Astrocyte of the cerebellum (primary cell): ENCODE measurements at regions not wholly inside any gene's neighbourhood (a gene's known extent, or its start where the extent isn't known, plus 50 kb on each side); places are given as distances from the start of the nearest gene placed in this dataset.
A peak's percentile ranks its signal among the peaks of the same experiment; 100 is the strongest.
"Not testable (repeated sequence)": the region's sequence is repeated elsewhere in the genome, so short reads cannot be mapped to it uniquely, and the experiment has no call there.

Experiments
- DNase-seq: peaks from one replicate; pipeline ENCODE4 v3.0.0-alpha.2; 2011; ENCODE audit warnings: low read depth
- H3K4me3 ChIP-seq: 2 replicates; pipeline ENCODE4 v1.5.1; 2011; ENCODE audit warnings: mild to moderate bottlenecking, low read depth, low read length, moderate library complexity
- in situ Hi-C: cut with HindIII; loops from 2 replicates; pipeline ENCODE4 v1.10.0; 2017; ENCODE audit warnings: low sequenced_read_pairs
- TF ChIP-seq, protein P1 (sequence below): IDR thresholded peaks from 2 replicates; pipeline ENCODE4 v1.5.1; 2012; ENCODE audit warnings: low read length, low read depth, moderate library complexity, mild to moderate bottlenecking; ENCODE audit errors: missing control alignments

DNA sequence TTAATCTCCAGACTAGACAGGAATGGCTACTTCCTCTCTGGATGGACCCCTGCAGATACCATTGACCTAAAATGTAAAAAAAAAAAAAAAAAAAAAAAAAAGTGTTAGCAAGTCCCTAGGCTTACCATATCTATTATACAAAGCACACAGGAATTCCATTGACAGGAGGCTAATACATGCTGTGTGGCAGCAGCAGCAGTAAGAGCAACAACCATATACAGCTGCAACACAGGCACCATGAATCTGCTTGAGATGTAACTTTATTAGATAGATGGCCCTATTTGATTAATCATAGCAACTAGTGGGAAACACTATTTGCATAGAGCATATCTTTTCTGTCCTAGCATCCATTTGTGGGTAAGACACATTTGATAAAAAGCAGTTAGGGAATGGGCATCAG is 1447.1 kb downstream of the FAM181B start:
- in situ Hi-C loops, result no loop called here

GRCh38 chr11:81280228-81280627 is 1453.4 kb downstream of the FAM181B start:
- DNase-seq, H3K4me3 ChIP-seq, in situ Hi-C loops: not testable (repeated sequence)

More for the DNA sequence above, 1447.1 kb downstream of the FAM181B start:
- no peak for DNase-seq
- TF ChIP-seq, protein P1, sequence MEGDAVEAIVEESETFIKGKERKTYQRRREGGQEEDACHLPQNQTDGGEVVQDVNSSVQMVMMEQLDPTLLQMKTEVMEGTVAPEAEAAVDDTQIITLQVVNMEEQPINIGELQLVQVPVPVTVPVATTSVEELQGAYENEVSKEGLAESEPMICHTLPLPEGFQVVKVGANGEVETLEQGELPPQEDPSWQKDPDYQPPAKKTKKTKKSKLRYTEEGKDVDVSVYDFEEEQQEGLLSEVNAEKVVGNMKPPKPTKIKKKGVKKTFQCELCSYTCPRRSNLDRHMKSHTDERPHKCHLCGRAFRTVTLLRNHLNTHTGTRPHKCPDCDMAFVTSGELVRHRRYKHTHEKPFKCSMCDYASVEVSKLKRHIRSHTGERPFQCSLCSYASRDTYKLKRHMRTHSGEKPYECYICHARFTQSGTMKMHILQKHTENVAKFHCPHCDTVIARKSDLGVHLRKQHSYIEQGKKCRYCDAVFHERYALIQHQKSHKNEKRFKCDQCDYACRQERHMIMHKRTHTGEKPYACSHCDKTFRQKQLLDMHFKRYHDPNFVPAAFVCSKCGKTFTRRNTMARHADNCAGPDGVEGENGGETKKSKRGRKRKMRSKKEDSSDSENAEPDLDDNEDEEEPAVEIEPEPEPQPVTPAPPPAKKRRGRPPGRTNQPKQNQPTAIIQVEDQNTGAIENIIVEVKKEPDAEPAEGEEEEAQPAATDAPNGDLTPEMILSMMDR, result no peak
- H3K4me3 ChIP-seq, result no peak overlapping the region

DNA sequence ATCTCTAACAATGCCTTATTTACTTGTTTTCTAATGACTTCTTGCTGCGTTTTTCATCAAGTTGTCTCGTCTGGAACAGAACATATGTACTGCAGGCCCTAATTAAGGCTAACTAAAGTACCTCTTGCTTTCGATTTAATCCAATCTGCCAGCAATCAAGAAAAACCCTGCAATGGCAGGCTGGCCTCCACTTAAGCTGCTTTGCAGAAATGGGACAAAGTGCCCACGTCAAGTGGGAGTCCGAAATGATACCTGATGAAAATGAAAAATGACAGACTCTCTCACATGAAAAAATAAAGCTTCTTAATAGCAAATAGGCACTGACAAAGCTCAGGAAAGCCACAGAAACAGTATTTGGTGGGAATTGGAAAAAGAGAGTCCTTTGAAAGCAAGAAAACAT is 1454.7 kb downstream of the FAM181B start:
- DNase-seq, result no peak

DNA sequence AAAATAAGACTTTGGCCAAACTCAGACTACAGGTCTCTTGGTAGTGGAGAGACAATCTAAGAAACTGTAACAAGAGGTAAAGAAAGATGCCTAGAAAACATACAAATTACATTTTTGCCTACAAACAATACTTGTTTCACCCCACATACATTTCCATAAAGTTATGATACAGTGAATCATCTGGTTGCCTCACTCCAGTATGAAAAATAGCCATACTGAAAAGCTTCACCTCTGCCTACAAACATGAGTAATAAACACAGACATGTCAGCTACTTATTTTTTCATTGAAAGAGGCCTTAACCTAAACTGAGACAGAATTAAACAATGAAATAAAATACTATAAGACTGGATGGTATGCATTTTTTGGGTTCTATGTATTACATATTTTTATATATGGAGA is 1463.0 kb downstream of the FAM181B start:
- in situ Hi-C loops, result no loop called here
- no peak overlapping the region for H3K4me3 ChIP-seq
- DNase-seq, result no peak
- TF ChIP-seq, protein P1, result no peak

More for the DNA sequence above, 1454.7 kb downstream of the FAM181B start:
- in situ Hi-C loops, result no loop called here
- TF ChIP-seq, protein P1, result no peak
- H3K4me3 ChIP-seq, result no peak overlapping the region

DNA sequence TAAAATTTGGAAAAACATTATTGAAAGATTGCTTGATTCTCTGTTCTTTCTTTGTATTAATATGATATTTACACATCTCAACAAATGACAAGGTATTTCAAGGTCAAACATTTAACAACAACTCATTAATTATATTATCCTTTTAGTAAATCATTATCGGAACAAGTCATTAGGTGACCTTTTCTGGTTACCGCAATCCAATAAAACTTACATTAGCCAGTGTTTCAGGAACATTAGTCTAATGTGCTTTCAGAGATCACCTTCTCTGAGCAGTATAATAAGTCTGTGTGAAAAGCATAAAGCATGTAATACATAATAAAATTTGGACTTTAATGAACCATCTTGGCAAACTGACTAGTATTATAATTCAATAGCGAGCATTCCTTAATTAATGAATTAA is 1466.4 kb downstream of the FAM181B start:
- DNase-seq, result no peak
- H3K4me3 ChIP-seq, result no peak overlapping the region
- in situ Hi-C loops, result no loop called here
- TF ChIP-seq, protein P1, result no peak

DNA sequence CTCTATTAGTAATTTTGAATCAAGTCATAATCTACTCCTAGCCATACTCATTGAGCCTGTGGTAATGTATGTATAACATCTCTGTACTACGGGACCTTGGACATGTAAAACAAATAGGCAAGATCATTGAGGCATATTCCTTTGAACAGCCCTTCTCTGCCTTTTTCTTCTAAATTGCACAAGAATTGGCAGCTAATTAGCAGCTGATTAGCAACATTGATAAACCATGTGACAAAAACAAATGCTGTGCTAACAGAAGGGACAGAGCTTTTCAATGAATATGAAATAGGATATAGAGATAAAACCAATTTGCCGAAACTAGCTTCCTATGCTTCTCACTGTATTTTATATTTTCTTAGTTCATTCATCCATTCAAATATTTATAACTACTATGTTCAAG is 1474.2 kb downstream of the FAM181B start:
- no peak for DNase-seq
- no peak overlapping the region for H3K4me3 ChIP-seq
- in situ Hi-C loops, result no loop called here
- TF ChIP-seq, protein P1, result no peak

DNA sequence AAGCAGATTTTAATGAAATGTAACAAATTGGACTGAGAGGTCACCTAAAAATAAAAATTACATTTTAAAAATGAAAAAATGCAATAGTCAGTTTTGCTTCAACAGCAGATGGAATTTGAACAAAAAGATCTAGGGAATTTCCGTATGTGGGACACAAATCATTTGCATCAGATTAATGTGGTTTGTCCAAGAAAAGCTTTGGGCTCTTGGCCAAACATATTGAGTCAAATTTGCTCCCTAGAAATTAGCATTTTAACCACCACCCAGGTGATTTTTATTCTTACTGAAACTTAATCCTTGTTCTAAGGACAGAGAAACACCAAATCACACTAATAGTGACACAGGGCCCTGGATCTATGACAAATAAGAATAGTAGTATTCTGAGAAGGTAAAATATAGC is 1477.8 kb downstream of the FAM181B start:
- H3K4me3 ChIP-seq, result no peak overlapping the region
- TF ChIP-seq, protein P1, result no peak
- in situ Hi-C loops, result no loop called here
- DNase-seq, result peak; percentile 40
